LNCaP clone FGC (cell line): ENCODE measurements at regions not wholly inside any gene's neighbourhood (a gene's known extent, or its start where the extent isn't known, plus 50 kb on each side); places are given as distances from the start of the nearest gene placed in this dataset.
"Not testable (repeated sequence)": the region's sequence is repeated elsewhere in the genome, so short reads cannot be mapped to it uniquely, and the experiment has no call there.

Experiments
- DNase-seq: peaks from one replicate; pipeline ENCODE4 v3.0.0-alpha.2; 2011; ENCODE audit warnings: low read depth
- H3K4me3 ChIP-seq: 2 replicates; pipeline ENCODE4 v1.5.1; 2011; ENCODE audit warnings: mild to moderate bottlenecking, low read depth, low read length, control low read depth
- CTCF ChIP-seq: IDR thresholded peaks from 2 replicates; pipeline ENCODE4 v1.5.1; 2012; ENCODE audit warnings: mild to moderate bottlenecking; ENCODE audit not compliant: control insufficient read depth, insufficient read depth; ENCODE audit errors: extremely low read depth

- no peak for DNase-seq
- TF ChIP-seq CTCF = no peak
- no peak overlapping the region for H3K4me3 ChIP-seq
Observed at GRCh38 chr10:65110009-65110408, 1588.8 kb downstream of the REEP3 start.

GRCh38 chr10:65111059-65111458, 1589.9 kb downstream of the REEP3 start:
- DNase-seq = not testable (repeated sequence)

GRCh38 chr10:65112573-65112972, 1591.4 kb downstream of the REEP3 start:
- TF ChIP-seq CTCF = no peak
- no peak overlapping the region for H3K4me3 ChIP-seq
- DNase-seq = no peak

More at GRCh38 chr10:65111059-65111458, 1589.9 kb downstream of the REEP3 start:
- H3K4me3 ChIP-seq = not testable (repeated sequence)

- DNase-seq = no peak
- TF ChIP-seq CTCF = no peak
- no peak overlapping the region for H3K4me3 ChIP-seq
Observed at GRCh38 chr10:65123120-65123519, 1601.9 kb downstream of the REEP3 start.

- TF ChIP-seq CTCF = no peak
- H3K4me3 ChIP-seq = no peak overlapping the region
- DNase-seq = no peak
Observed at GRCh38 chr10:65125212-65125611, 1604.0 kb downstream of the REEP3 start.

GRCh38 chr10:65126288-65126687, 1605.1 kb downstream of the REEP3 start:
- no peak for TF ChIP-seq CTCF
- no peak overlapping the region for H3K4me3 ChIP-seq
- DNase-seq = no peak

GRCh38 chr10:65128277-65128676, 1607.1 kb downstream of the REEP3 start:
- no peak overlapping the region for H3K4me3 ChIP-seq
- no peak for DNase-seq
- no peak for TF ChIP-seq CTCF
